ENCODE measurements at regions not wholly inside any gene's neighbourhood (a gene's known extent, or its start where the extent isn't known, plus 50 kb on each side); places are given as distances from the start of the nearest gene placed in this dataset.

DNA sequence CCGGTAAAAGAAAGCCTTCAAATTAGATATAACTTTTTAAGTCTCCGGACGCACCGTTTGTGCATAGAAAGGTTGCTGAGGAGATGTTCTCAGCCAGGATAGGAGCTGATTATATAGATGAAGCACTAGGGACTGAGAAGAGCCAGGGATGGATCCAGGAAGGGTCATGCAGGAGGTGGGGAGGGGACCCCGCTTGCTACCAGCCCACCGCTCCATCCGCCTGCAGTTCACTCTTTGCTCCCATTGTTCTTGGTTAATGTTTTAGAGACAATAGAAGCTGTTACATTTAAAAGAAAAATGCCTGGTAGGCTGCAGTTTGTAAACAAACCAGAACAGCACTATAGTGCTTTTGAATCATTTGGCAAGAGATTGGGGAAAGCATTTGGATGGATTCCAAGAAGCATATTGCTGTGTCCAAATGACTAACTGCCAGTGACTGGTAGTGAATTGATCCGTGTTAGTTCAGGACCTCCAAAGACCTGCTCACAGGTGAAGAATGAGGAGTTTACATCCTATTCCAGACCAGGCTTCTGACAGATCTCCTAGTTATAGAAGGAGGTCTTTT is 175.9 kb upstream of the TAC1 start:
- TF ChIP-seq ZFX (IDR thresholded peaks at IDR 0.05; ENCODE audit: borderline replicate concordance), result no peak
- TF ChIP-seq, protein P1, sequence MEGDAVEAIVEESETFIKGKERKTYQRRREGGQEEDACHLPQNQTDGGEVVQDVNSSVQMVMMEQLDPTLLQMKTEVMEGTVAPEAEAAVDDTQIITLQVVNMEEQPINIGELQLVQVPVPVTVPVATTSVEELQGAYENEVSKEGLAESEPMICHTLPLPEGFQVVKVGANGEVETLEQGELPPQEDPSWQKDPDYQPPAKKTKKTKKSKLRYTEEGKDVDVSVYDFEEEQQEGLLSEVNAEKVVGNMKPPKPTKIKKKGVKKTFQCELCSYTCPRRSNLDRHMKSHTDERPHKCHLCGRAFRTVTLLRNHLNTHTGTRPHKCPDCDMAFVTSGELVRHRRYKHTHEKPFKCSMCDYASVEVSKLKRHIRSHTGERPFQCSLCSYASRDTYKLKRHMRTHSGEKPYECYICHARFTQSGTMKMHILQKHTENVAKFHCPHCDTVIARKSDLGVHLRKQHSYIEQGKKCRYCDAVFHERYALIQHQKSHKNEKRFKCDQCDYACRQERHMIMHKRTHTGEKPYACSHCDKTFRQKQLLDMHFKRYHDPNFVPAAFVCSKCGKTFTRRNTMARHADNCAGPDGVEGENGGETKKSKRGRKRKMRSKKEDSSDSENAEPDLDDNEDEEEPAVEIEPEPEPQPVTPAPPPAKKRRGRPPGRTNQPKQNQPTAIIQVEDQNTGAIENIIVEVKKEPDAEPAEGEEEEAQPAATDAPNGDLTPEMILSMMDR (IDR thresholded peaks at IDR 0.05), result no peak
- H3K27ac ChIP-seq, result no peak overlapping the region

DNA sequence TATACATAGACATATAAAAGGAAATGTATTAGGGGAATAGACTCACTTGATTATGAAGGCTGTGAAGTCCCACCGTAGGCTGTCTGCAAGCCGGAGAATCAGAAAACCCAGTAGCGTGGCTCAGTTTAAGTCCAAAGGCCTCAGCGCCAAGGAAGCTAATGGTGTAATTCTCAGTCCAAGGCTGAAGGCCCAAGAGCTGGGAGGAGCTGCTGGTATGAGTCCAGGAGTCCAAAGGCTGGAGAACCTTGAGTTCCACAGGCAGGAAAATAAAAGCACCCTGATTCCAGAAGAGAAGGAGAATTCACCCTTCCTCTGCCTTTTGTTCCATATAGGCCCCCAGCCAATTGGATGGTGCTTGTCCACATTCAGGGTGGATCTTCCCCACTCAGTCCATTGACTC is 166.2 kb upstream of the TAC1 start:
- H3K27ac ChIP-seq, result no peak overlapping the region
- no peak for TF ChIP-seq ZFX (IDR thresholded peaks at IDR 0.05; ENCODE audit: borderline replicate concordance)
- TF ChIP-seq, protein P1 (IDR thresholded peaks at IDR 0.05), result no peak

DNA sequence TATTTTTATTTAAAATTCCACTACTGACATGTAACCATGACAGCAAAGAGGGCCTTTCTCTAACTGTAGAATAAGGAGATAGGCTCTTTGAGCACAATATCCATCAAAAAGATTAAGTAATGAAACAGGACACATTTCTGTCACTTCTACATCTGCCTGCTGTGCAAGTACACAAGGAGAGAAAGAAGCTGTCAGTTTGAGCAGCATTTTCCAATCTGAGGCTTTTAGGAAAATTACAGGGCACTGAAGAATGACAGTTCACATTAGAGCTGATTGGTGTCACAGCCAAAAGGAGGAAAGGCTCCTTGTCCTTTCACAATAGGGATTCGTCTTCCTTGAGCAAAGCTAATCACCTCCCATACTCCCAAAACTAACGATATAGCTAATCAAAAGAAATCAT is 158.8 kb upstream of the TAC1 start:
- H3K27ac ChIP-seq, result no peak overlapping the region
- TF ChIP-seq ZFX (IDR thresholded peaks at IDR 0.05; ENCODE audit: borderline replicate concordance), result no peak
- TF ChIP-seq, protein P1 (IDR thresholded peaks at IDR 0.05), result no peak

DNA sequence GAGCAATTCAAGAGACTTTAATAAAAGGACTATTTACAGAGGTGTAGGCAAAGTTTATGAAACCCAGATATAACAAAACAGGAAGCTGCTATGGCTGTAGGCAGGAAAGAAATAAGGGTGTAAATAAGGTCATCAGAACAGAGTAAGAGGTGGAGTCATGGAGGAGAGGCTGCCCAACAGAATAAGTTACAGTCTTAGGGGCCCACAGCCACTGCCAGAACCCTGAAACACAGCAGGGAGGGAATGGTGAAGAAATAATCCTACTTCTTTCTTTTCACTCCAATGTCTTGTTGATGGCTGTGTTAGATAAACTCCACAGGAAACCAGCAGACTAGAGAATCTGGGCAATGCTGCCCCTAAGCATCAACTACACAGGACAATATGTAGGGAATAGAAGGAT is 155.8 kb upstream of the TAC1 start:
- H3K27ac ChIP-seq, result no peak overlapping the region
- TF ChIP-seq, protein P1 (IDR thresholded peaks at IDR 0.05), result no peak
- no peak for TF ChIP-seq ZFX (IDR thresholded peaks at IDR 0.05; ENCODE audit: borderline replicate concordance)

DNA sequence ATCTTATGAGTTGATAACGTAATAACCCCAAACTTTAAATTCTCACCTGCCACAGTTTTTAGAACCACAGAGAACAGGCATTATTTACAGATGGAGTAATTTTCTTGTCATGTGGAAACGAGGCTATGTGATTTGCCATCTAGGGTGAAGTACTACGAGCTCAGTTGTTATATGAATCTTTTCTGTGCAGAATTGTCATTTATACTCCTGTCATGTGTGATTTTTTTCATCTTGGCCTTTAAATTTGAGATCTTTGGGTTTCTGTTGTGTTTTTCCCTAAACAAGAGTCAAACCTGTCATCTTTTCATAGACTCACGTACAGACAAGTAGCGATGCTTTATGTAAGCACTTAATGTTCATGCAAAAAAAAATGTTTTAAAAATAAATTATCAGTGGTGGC is 153.7 kb upstream of the TAC1 start:
- H3K27ac ChIP-seq, result no peak overlapping the region
- TF ChIP-seq, protein P1 (IDR thresholded peaks at IDR 0.05), result no peak
- no peak for TF ChIP-seq ZFX (IDR thresholded peaks at IDR 0.05; ENCODE audit: borderline replicate concordance)

DNA sequence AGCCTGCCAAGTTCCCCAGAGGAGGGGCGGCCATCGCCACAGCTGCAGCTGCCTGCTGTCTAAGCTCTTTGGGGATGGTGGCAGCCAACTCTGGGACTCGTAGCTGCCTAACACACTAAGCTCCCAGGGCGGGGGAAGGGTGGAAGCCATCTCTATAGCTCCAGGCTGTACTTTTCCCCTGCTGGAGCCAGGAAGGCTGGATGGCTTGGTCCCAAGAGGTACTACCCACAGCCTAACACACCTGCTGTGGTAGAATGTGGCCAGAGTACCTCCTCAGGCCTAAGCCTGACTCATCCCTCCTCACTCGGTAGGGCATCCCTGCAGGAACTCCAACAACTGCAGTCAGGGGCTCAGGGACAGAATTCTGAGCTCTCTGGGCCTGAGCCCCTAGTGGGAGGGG is 151.7 kb upstream of the TAC1 start:
- H3K27ac ChIP-seq, result no peak overlapping the region
- TF ChIP-seq ZFX (IDR thresholded peaks at IDR 0.05; ENCODE audit: borderline replicate concordance), result no peak

DNA sequence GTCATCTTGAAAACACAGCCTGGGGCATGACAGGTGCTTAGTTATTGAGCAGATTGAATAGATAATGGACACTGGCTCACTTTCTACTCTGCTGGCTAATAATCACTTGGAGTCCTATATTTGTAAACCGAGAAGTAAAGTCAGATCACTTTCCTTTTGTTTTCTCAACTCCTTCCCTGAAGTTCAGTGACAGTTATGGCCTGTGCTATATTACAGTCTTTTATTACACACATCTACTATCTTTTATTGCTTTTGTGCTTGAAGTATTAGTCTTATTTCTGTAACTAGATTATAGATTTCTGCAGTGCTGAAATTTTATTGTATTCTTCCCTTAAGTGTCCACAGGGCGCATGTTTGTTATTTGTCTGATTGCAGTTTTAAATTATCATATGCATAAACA is 136.4 kb upstream of the TAC1 start:
- TF ChIP-seq ZFX (IDR thresholded peaks at IDR 0.05; ENCODE audit: borderline replicate concordance), result no peak
- TF ChIP-seq, protein P1 (IDR thresholded peaks at IDR 0.05), result no peak
- H3K27ac ChIP-seq, result no peak overlapping the region

DNA sequence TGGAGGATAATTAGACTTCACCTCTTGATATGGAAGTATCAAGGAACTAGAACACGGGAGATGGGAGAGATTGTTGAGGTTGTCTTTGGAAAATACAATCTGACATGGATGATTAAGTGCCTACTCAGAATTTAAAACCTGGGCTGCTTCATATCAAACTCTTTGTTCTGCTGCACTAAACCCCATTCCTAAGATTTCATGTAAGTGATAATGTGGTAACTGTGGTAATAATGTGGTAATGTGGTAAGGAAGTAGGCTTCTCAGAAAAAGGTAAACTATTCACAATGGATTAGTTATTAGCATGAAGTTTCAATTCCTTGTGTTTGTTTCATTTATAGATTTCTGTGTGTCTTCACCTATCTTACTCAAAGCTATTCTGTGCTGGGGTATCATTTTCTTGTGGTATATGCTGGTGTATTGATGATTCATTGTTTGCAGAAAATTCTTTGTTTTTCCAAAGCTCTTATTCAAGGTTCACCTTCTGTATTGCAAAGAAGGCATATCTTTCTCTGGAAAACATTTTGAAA is 129.9 kb upstream of the TAC1 start:
- TF ChIP-seq ZFX (IDR thresholded peaks at IDR 0.05; ENCODE audit: borderline replicate concordance), result no peak
- H3K27ac ChIP-seq, result no peak overlapping the region
